Endothelial cell (in vitro differentiated cells): ENCODE measurements at regions not wholly inside any gene's neighbourhood (a gene's known extent, or its start where the extent isn't known, plus 50 kb on each side); places are given as distances from the start of the nearest gene placed in this dataset.

Experiments used
- DNase-seq: peaks from one replicate; pipeline ENCODE4 v3.0.0; 2021; ENCODE audit warnings: low spot score
- H3K27ac Mint-ChIP-seq: one replicate; pipeline ENCODE4 v1.8.0; 2021; ENCODE audit warnings: mixed read lengths, inconsistent platforms; ENCODE audit not compliant: unreplicated experiment
- H3K27me3 Mint-ChIP-seq: one replicate; pipeline ENCODE4 v1.8.0; 2021; ENCODE audit warnings: mild to moderate bottlenecking, moderate library complexity, mixed read lengths, inconsistent platforms; ENCODE audit not compliant: unreplicated experiment
- H3K36me3 Mint-ChIP-seq: one replicate; pipeline ENCODE4 v1.8.0; 2021; ENCODE audit warnings: mild to moderate bottlenecking, low read depth, mixed read lengths, inconsistent platforms; ENCODE audit not compliant: unreplicated experiment
- H3K4me1 Mint-ChIP-seq: one replicate; pipeline ENCODE4 v1.8.0; 2021; ENCODE audit warnings: mild to moderate bottlenecking, mixed read lengths, inconsistent platforms; ENCODE audit not compliant: unreplicated experiment
- H3K4me3 Mint-ChIP-seq: one replicate; pipeline ENCODE4 v1.8.0; 2021; ENCODE audit warnings: mild to moderate bottlenecking, mixed read lengths, inconsistent platforms; ENCODE audit not compliant: unreplicated experiment
- H3K9me3 Mint-ChIP-seq: one replicate; pipeline ENCODE4 v1.8.0; 2021; ENCODE audit warnings: mixed read lengths, inconsistent platforms; ENCODE audit not compliant: unreplicated experiment
- CTCF ChIP-seq: fragments of 200-600 bp; sonication (generic); IDR thresholded peaks from one replicate; pipeline ENCODE4 v1.5.0; 2021; ENCODE audit warnings: antibody characterized with exemption; ENCODE audit not compliant: unreplicated experiment

- Mint-ChIP-seq H3K27me3 (no peaks in the 10 kb centered on the region), H3K4me3 (no peak overlapping the region), H3K9me3 (no peaks in the 10 kb centered on the region), H3K36me3 (no peaks in the 10 kb centered on the region), H3K4me1 (no peaks in the 10 kb centered on the region), H3K27ac (no peak overlapping the region)
- DNase-seq, result no peak
- no peak for TF ChIP-seq CTCF
Measured at GRCh38 chr6:87832025-87832825, 130.2 kb upstream of the AKIRIN2 start.

GRCh38 chr6:87830907-87831306 is 128.9 kb upstream of the AKIRIN2 start:
- H3K27me3 Mint-ChIP-seq, result no peaks in the 10 kb centered on the region
- no peak for TF ChIP-seq CTCF
- H3K4me3 Mint-ChIP-seq, result no peak overlapping the region
- no peaks in the 10 kb centered on the region for H3K36me3 Mint-ChIP-seq
- H3K27ac Mint-ChIP-seq, result no peak overlapping the region
- DNase-seq, result no peak
- no peaks in the 10 kb centered on the region for H3K9me3 Mint-ChIP-seq
- H3K4me1 Mint-ChIP-seq, result peaks cover 2% of the 10 kb centered on the region

GRCh38 chr6:87829622-87830121 is 127.6 kb upstream of the AKIRIN2 start:
- DNase-seq, result no peak
- H3K4me1 Mint-ChIP-seq, result peaks cover 11% of the 10 kb centered on the region
- no peaks in the 10 kb centered on the region for H3K36me3 Mint-ChIP-seq
- H3K4me3 Mint-ChIP-seq, result no peak overlapping the region
- no peak overlapping the region for H3K27ac Mint-ChIP-seq
- no peak for TF ChIP-seq CTCF
- H3K9me3 Mint-ChIP-seq, result no peaks in the 10 kb centered on the region
- H3K27me3 Mint-ChIP-seq, result no peaks in the 10 kb centered on the region

GRCh38 chr6:87828044-87828443 is 126.0 kb upstream of the AKIRIN2 start:
- Mint-ChIP-seq H3K36me3 (no peaks in the 10 kb centered on the region), H3K4me1 (peaks cover 14% of the 10 kb centered on the region), H3K27ac (no peak overlapping the region), H3K9me3 (no peaks in the 10 kb centered on the region), H3K27me3 (no peaks in the 10 kb centered on the region), H3K4me3 (no peak overlapping the region)
- no peak for DNase-seq
- TF ChIP-seq CTCF, result no peak

GRCh38 chr6:87827346-87827745 is 125.3 kb upstream of the AKIRIN2 start:
- H3K4me1 Mint-ChIP-seq, result peaks cover 14% of the 10 kb centered on the region
- H3K27me3 Mint-ChIP-seq, result no peaks in the 10 kb centered on the region
- no peaks in the 10 kb centered on the region for H3K9me3 Mint-ChIP-seq
- H3K4me3 Mint-ChIP-seq, result no peak overlapping the region
- TF ChIP-seq CTCF, result no peak
- DNase-seq, result no peak
- H3K27ac Mint-ChIP-seq, result no peak overlapping the region
- no peaks in the 10 kb centered on the region for H3K36me3 Mint-ChIP-seq
